Right lobe of liver (tissue), 4 donors: ENCODE measurements at regions not wholly inside any gene's neighbourhood (a gene's known extent, or its start where the extent isn't known, plus 50 kb on each side); places are given as distances from the start of the nearest gene placed in this dataset.

Experiments
- POLR2A ChIP-seq: fragments of 450-650 bp; IDR thresholded peaks from one replicate; pipeline ENCODE4 v1.6.1; 2017; ENCODE audit warnings: antibody characterized with exemption, mild to moderate bottlenecking
- TF ChIP-seq, protein P1 (sequence below), 4 donors: fragments of 200-600 bp in 3 of 4; fragments of 450-650 bp in 1 of 4; IDR thresholded peaks; one replicate each; pipeline versions ENCODE4 v1.5.1 to v1.8.0; 2016 to 2022; ENCODE audit warnings: antibody characterized with exemption in 4 of 4, mild to moderate bottlenecking in 2 of 4
- donor health status: DM: no; HTN: no; CAD: no.
- donor health status: DM: no; HTN: no; CAD: no.
- donor health status: DM: no; HTN: yes; CAD: no.

DNA sequence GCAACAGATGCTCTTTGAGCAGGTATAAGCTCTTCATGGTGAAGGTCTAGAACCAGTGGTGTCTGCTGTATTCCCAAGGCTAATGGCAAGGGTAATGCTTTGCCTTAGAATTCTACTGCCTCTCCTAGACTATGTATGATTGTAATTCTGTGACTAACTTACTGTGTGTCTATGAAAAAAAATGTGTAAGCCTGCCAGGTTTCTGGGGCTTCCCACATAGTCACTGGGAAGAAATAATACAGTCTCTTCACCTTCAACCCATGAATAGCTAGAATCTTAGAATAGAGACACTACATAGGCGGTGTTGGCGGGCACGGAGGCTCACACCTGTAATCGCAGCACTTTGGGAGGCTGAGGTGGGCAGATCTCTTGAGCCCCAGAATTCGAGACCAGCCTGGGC, 84.1 kb downstream of the C11orf91 start:
- TF ChIP-seq, protein P1, sequence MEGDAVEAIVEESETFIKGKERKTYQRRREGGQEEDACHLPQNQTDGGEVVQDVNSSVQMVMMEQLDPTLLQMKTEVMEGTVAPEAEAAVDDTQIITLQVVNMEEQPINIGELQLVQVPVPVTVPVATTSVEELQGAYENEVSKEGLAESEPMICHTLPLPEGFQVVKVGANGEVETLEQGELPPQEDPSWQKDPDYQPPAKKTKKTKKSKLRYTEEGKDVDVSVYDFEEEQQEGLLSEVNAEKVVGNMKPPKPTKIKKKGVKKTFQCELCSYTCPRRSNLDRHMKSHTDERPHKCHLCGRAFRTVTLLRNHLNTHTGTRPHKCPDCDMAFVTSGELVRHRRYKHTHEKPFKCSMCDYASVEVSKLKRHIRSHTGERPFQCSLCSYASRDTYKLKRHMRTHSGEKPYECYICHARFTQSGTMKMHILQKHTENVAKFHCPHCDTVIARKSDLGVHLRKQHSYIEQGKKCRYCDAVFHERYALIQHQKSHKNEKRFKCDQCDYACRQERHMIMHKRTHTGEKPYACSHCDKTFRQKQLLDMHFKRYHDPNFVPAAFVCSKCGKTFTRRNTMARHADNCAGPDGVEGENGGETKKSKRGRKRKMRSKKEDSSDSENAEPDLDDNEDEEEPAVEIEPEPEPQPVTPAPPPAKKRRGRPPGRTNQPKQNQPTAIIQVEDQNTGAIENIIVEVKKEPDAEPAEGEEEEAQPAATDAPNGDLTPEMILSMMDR (IDR thresholded peaks at IDR 0.05): no peak
- TF ChIP-seq POLR2A: no peak
